Spleen (tissue), 11 donors: ENCODE measurements at regions not wholly inside any gene's neighbourhood (a gene's known extent, or its start where the extent isn't known, plus 50 kb on each side); places are given as distances from the start of the nearest gene placed in this dataset.

Experiments used
- DNase-seq: peaks from one replicate; pipeline ENCODE4 v3.0.0-alpha.2; 2020
- H3K27ac ChIP-seq, 8 donors: fragments of 200-600 bp; sonication (generic) in 7 of 8; 1 replicate in 4 of 8; 2 replicates in 4 of 8; pipeline versions ENCODE4 v1.5.0 to v1.8.0; 2016 to 2021; ENCODE audit warnings: inconsistent platforms in 4 of 8, mild to moderate bottlenecking in 4 of 8, moderate library complexity in 1 of 8
- H3K27me3 ChIP-seq, 7 donors: fragments of 200-600 bp; sonication (generic) in 6 of 7; replicated peaks in 1 of 7; 1 replicate in 4 of 7; 2 replicates in 3 of 7; pipeline versions ENCODE4 v1.5.0 to v1.8.0; 2016 to 2021; ENCODE audit warnings: inconsistent platforms in 3 of 7, mild to moderate bottlenecking in 1 of 7
- H3K36me3 ChIP-seq, 6 donors: fragments of 200-600 bp; sonication (generic) in 5 of 6; 1 replicate in 4 of 6; 2 replicates in 2 of 6; pipeline versions ENCODE4 v1.5.0 to v1.8.0; 2016 to 2021; ENCODE audit warnings: inconsistent platforms in 2 of 6
- H3K4me1 ChIP-seq, 6 donors: fragments of 200-600 bp; sonication (generic) in 5 of 6; 1 replicate in 3 of 6; 2 replicates in 3 of 6; pipeline versions ENCODE4 v1.5.0 to v1.8.0; 2016 to 2021; ENCODE audit warnings: inconsistent platforms in 3 of 6
- H3K4me3 ChIP-seq, 8 donors: fragments of 200-600 bp; sonication (generic) in 7 of 8; 1 replicate in 4 of 8; 2 replicates in 4 of 8; pipeline versions ENCODE4 v1.5.0 to v1.8.0; 2016 to 2021; ENCODE audit warnings: inconsistent platforms in 4 of 8, mild to moderate bottlenecking in 4 of 8, moderate library complexity in 2 of 8
- H3K9me3 ChIP-seq, 8 donors: fragments of 200-600 bp; sonication (generic) in 7 of 8; 1 replicate in 4 of 8; 2 replicates in 4 of 8; pipeline versions ENCODE4 v1.5.0 to v1.8.0; 2016 to 2021; ENCODE audit warnings: inconsistent platforms in 4 of 8
- POLR2A ChIP-seq, 3 donors: fragments of 450-650 bp; IDR thresholded peaks; one replicate each; pipeline ENCODE4 v1.5.1; 2017; ENCODE audit warnings: antibody characterized with exemption in 3 of 3, mild to moderate bottlenecking in 1 of 3
- POLR2AphosphoS5 ChIP-seq, 3 donors: sonication (generic); formaldehyde crosslinking; IDR thresholded peaks; one replicate each; pipeline ENCODE4 v1.5.1; 2017; ENCODE audit warnings: antibody characterized with exemption in 3 of 3
- WGBS, 5 donors: extraction: QIAGEN DNeasy Blood & Tissue Kit in 3 of 5; methylation state at CpG; one replicate each; pipeline versions ENCODE4 v1.1.5 to v1.1.7; 2013 to 2018; 5-methylcytosine and 5-hydroxymethylcytosine counted together
- intact Hi-C: fragments of 100-400 bp; cut with DNase I; formaldehyde crosslinking; loops from one replicate; pipeline ENCODE4 v1.15.0; 2023; ENCODE audit warnings: low total_unique reads
- TF ChIP-seq, protein P1 (sequence below), 11 experiments: fragments of 200-600 bp in 7 of 11; fragments of 450-650 bp in 4 of 11; sonication (generic) in 4 of 11; IDR thresholded peaks in 8 of 11; conservative IDR thresholded peaks in 3 of 11; 1 replicate in 7 of 11; 2 replicates in 4 of 11; pipeline versions ENCODE4 v1.4.0 to v1.8.0; 2016 to 2021; ENCODE audit warnings: antibody characterized with exemption in 11 of 11, inconsistent platforms in 4 of 11, mild to moderate bottlenecking in 1 of 11
- donor health status: healthy with polysubstance abuse.
- donor health status: DM: no; HTN: no; CAD: no; lungs with moderate emphysema.
- donor health status: DM: no; HTN: no; CAD: no.
- donor health status: Bipolar disorder and iron deficiency.
- donor health status: healthy.
- donor health status: DM: no; HTN: no; CAD: no.
- donor health status: DM: yes; HTN: yes; CAD: no.

DNA sequence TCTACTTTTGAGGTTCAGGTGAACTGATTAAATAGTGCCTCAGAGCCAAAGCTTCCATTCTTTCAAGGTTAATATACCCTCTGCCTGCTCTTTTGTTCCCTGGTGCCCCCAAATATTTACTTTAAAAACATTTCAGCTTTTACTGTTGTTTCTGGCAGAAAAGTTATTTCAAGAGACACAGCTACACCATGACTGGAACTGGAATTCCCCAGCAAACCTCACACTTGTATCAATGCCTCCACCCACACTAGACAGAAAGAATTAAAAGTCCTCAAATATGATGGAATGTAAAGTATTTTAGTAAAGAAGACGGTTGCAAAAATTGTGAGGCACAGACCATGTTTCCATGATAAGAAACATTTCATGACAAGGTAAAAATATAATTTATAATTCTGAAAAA, 720.2 kb upstream of the TYRP1 start:
- DNase-seq, result no peak
- H3K36me3 ChIP-seq, result no peaks in the 10 kb centered on the region
- WGBS, 5 donors, result 59 to 77% (median 65%) methylated on average over 1 of the region's 1 CpG
- H3K27me3 ChIP-seq, result no peaks in the 10 kb centered on the region
- H3K4me3 ChIP-seq, result no peak overlapping the region
- intact Hi-C loops, result no loop called here
- H3K4me1 ChIP-seq, result no peaks in the 10 kb centered on the region
- no peak overlapping the region for H3K27ac ChIP-seq
- TF ChIP-seq POLR2AphosphoS5 (IDR thresholded peaks at IDR 0.05) (no peak), POLR2A (IDR thresholded peaks at IDR 0.05) (no peak)
- TF ChIP-seq, protein P1, sequence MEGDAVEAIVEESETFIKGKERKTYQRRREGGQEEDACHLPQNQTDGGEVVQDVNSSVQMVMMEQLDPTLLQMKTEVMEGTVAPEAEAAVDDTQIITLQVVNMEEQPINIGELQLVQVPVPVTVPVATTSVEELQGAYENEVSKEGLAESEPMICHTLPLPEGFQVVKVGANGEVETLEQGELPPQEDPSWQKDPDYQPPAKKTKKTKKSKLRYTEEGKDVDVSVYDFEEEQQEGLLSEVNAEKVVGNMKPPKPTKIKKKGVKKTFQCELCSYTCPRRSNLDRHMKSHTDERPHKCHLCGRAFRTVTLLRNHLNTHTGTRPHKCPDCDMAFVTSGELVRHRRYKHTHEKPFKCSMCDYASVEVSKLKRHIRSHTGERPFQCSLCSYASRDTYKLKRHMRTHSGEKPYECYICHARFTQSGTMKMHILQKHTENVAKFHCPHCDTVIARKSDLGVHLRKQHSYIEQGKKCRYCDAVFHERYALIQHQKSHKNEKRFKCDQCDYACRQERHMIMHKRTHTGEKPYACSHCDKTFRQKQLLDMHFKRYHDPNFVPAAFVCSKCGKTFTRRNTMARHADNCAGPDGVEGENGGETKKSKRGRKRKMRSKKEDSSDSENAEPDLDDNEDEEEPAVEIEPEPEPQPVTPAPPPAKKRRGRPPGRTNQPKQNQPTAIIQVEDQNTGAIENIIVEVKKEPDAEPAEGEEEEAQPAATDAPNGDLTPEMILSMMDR (IDR thresholded peaks at IDR 0.05 in 8 of 11, conservative IDR thresholded peaks at IDR 0.05 in 3 of 11), result no peak
- peaks cover 0 to 8% (median 0%) of the 10 kb centered on the region in 8 donors for H3K9me3 ChIP-seq

- 59 to 86% (median 76%) methylated on average over 1 of the region's 1 CpG for WGBS, 5 donors
- intact Hi-C loops, result no loop called here
- peaks cover 0 to 8% (median 0%) of the 10 kb centered on the region in 8 donors for H3K9me3 ChIP-seq
- TF ChIP-seq, protein P1 (IDR thresholded peaks at IDR 0.05 in 8 of 11, conservative IDR thresholded peaks at IDR 0.05 in 3 of 11), result no peak
- no peak for TF ChIP-seq POLR2A (IDR thresholded peaks at IDR 0.05)
- TF ChIP-seq POLR2AphosphoS5 (IDR thresholded peaks at IDR 0.05), result no peak
- no peaks in the 10 kb centered on the region for H3K27me3 ChIP-seq
- H3K4me1 ChIP-seq, result no peaks in the 10 kb centered on the region
- H3K27ac ChIP-seq, result no peak overlapping the region
- no peak for DNase-seq
- H3K4me3 ChIP-seq, result no peak overlapping the region
- H3K36me3 ChIP-seq, result no peaks in the 10 kb centered on the region
Measured at GRCh38 chr9:11973511-11973910, 719.7 kb upstream of the TYRP1 start.

DNA sequence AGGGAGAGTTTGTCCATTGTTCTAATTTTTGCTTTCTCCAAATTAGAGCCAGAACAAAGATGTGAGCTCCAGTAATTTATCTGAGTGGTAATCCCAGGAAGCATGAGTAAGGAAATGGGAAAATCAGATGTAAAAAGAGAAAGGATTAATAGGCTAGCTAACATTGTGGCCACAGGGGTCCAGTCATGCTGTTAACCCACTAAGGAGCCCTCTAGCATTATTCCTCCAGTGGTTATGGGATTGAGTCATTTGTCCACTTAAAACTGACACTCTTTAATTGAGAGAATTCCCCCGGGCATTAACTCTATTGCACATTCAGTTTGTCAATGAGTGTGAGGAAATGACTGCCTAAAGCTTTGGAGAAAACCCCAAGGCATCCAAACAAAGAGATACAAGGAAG, 700.3 kb upstream of the TYRP1 start:
- DNase-seq, result no peak
- no peaks in the 10 kb centered on the region for H3K4me1 ChIP-seq
- WGBS, 5 donors, result 54 to 70% (median 64%) methylated on average over 1 of the region's 1 CpG

GRCh38 chr9:12014488-12014887, 678.7 kb upstream of the TYRP1 start:
- intact Hi-C loops, result no loop called here

More for the DNA sequence above, 700.3 kb upstream of the TYRP1 start:
- Histone ChIP-seq H3K4me3 (no peak overlapping the region), H3K27me3 (no peaks in the 10 kb centered on the region), H3K27ac (no peak overlapping the region), H3K9me3 (peaks cover 0 to 37% (median 1%) of the 10 kb centered on the region in 8 donors), H3K36me3 (no peaks in the 10 kb centered on the region)
- TF ChIP-seq, protein P1 (IDR thresholded peaks at IDR 0.05 in 8 of 11, conservative IDR thresholded peaks at IDR 0.05 in 3 of 11), result no peak
- TF ChIP-seq POLR2AphosphoS5 (IDR thresholded peaks at IDR 0.05), result no peak
- TF ChIP-seq POLR2A (IDR thresholded peaks at IDR 0.05), result no peak
- intact Hi-C loops, result no loop called here

More at GRCh38 chr9:12014488-12014887, 678.7 kb upstream of the TYRP1 start:
- H3K27ac ChIP-seq, result no peak overlapping the region
- 83 to 94% (median 92%) methylated on average over 1 of the region's 1 CpG for WGBS, 5 donors
- no peak for DNase-seq
- peaks cover 9 to 87% (median 77%) of the 10 kb centered on the region in 8 donors for H3K9me3 ChIP-seq
- no peaks in the 10 kb centered on the region for H3K4me1 ChIP-seq
- H3K27me3 ChIP-seq, result no peaks in the 10 kb centered on the region
- TF ChIP-seq POLR2AphosphoS5 (IDR thresholded peaks at IDR 0.05) (no peak), POLR2A (IDR thresholded peaks at IDR 0.05) (no peak)
- TF ChIP-seq, protein P1 (IDR thresholded peaks at IDR 0.05 in 8 of 11, conservative IDR thresholded peaks at IDR 0.05 in 3 of 11), result no peak
- no peak overlapping the region for H3K4me3 ChIP-seq
- no peaks in the 10 kb centered on the region for H3K36me3 ChIP-seq
